ENCODE measurements at regions not wholly inside any gene's neighbourhood (a gene's known extent, or its start where the extent isn't known, plus 50 kb on each side); places are given as distances from the start of the nearest gene placed in this dataset.
"Not testable (repeated sequence)": the region's sequence is repeated elsewhere in the genome, so short reads cannot be mapped to it uniquely, and the experiment has no call there.

GRCh38 chr5:28928327-28928790, 1890.0 kb upstream of the CDH9 start:
- not testable (repeated sequence) for DNase-seq (ENCODE audit: low read depth in 3 of 3, low spot score in 2 of 3)

GRCh38 chr5:28927559-28928326, 1889.4 kb upstream of the CDH9 start:
- DNase-seq (ENCODE audit: low read depth in 3 of 3, low spot score in 2 of 3): no peak

GRCh38 chr5:28926422-28926821, 1888.0 kb upstream of the CDH9 start:
- no peak for DNase-seq (ENCODE audit: low read depth in 3 of 3, low spot score in 2 of 3)

- DNase-seq (ENCODE audit: low read depth in 3 of 3, low spot score in 2 of 3): no peak
Observed at GRCh38 chr5:28917631-28918030, 1879.2 kb upstream of the CDH9 start.

GRCh38 chr5:28914297-28914696, 1875.9 kb upstream of the CDH9 start:
- no peak for DNase-seq (ENCODE audit: low read depth in 3 of 3, low spot score in 2 of 3)

- no peak for DNase-seq (ENCODE audit: low read depth in 3 of 3, low spot score in 2 of 3)
Observed at GRCh38 chr5:28903643-28904042, 1865.3 kb upstream of the CDH9 start.

GRCh38 chr5:28896949-28897348, 1858.6 kb upstream of the CDH9 start:
- DNase-seq (ENCODE audit: low read depth in 3 of 3, low spot score in 2 of 3): no peak

GRCh38 chr5:28880936-28881335, 1842.5 kb upstream of the CDH9 start:
- no peak for DNase-seq (ENCODE audit: low read depth in 3 of 3, low spot score in 2 of 3)

GRCh38 chr5:28877050-28877449, 1838.7 kb upstream of the CDH9 start:
- no peak for DNase-seq (ENCODE audit: low read depth in 3 of 3, low spot score in 2 of 3)

GRCh38 chr5:28864006-28864405, 1825.6 kb upstream of the CDH9 start:
- DNase-seq (ENCODE audit: low read depth in 3 of 3, low spot score in 2 of 3): no peak

- no peak for DNase-seq (ENCODE audit: low read depth in 3 of 3, low spot score in 2 of 3)
Observed at GRCh38 chr5:28862860-28863196, 1824.4 kb upstream of the CDH9 start.

GRCh38 chr5:28862137-28862859, 1823.9 kb upstream of the CDH9 start:
- no peak for DNase-seq (ENCODE audit: low read depth in 3 of 3, low spot score in 2 of 3)

GRCh38 chr5:28855626-28856025, 1817.2 kb upstream of the CDH9 start:
- DNase-seq (ENCODE audit: low read depth in 3 of 3, low spot score in 2 of 3): no peak

- no peak for DNase-seq (ENCODE audit: low read depth in 3 of 3, low spot score in 2 of 3)
Observed at GRCh38 chr5:28850320-28850921, 1812.0 kb upstream of the CDH9 start.

GRCh38 chr5:28831042-28831441, 1792.7 kb upstream of the CDH9 start:
- DNase-seq (ENCODE audit: low read depth in 3 of 3, low spot score in 2 of 3): no peak

- no peak for DNase-seq (ENCODE audit: low read depth in 3 of 3, low spot score in 2 of 3)
Observed at GRCh38 chr5:28823231-28823630, 1784.8 kb upstream of the CDH9 start.

GRCh38 chr5:28822071-28822470, 1783.7 kb upstream of the CDH9 start:
- DNase-seq (ENCODE audit: low read depth in 3 of 3, low spot score in 2 of 3): no peak

- DNase-seq (ENCODE audit: low read depth in 3 of 3, low spot score in 2 of 3): no peak
Observed at GRCh38 chr5:28810751-28811136, 1772.4 kb upstream of the CDH9 start.

- DNase-seq (ENCODE audit: low read depth in 3 of 3, low spot score in 2 of 3): no peak
Observed at GRCh38 chr5:28809811-28810750, 1771.7 kb upstream of the CDH9 start.

- DNase-seq (ENCODE audit: low read depth in 3 of 3, low spot score in 2 of 3): no peak
Observed at GRCh38 chr5:28808967-28809810, 1770.8 kb upstream of the CDH9 start.
